GM12892 (cell line): ENCODE measurements at regions not wholly inside any gene's neighbourhood (a gene's known extent, or its start where the extent isn't known, plus 50 kb on each side); places are given as distances from the start of the nearest gene placed in this dataset.

Experiments used
- POLR2A ChIP-seq: IDR thresholded peaks from 2 replicates; pipeline ENCODE4 v1.6.1; 2011; ENCODE audit warnings: low read depth, low read length, control low read depth
- POLR2AphosphoS5 ChIP-seq: IDR thresholded peaks from 2 replicates; pipeline ENCODE4 v1.6.1; 2011; ENCODE audit warnings: low read depth, low read length, control low read depth
- TAF1 ChIP-seq: IDR thresholded peaks from 2 replicates; pipeline ENCODE4 v1.6.1; 2011; ENCODE audit warnings: low read depth, mild to moderate bottlenecking, control low read depth, low read length, borderline replicate concordance

DNA sequence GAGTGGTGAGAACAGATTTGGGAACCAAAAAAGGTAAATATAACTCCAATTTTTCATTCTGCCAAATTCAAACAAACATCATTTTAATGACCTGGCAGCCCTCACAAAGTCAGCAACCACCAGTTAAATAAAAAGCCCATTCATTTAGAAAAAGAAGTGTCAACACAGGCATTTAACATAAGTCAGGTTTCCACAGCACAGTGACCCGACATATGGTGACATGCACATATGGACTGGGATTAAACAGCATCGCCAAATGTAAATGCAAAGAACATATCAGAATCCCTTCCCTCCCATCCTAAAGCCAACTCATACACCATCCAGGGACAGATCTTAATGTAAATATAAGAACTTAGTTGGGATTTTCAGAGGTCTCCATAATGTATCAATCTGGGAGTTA is 293.2 kb downstream of the FGFR2 start:
- TF ChIP-seq TAF1, result no peak
- TF ChIP-seq POLR2A, result no peak
- TF ChIP-seq POLR2AphosphoS5, result no peak
